Loucy (cell line): ENCODE measurements at regions not wholly inside any gene's neighbourhood (a gene's known extent, or its start where the extent isn't known, plus 50 kb on each side); places are given as distances from the start of the nearest gene placed in this dataset.

Experiments used
- H2AFZ ChIP-seq: fragments of 200-600 bp; sonication (generic); 2 replicates; pipeline ENCODE4 v1.6.0; 2016; ENCODE audit warnings: antibody characterized with exemption, mild to moderate bottlenecking, low read length, moderate library complexity
- H3F3A ChIP-seq: fragments of 200-600 bp; 2 replicates; pipeline ENCODE4 v1.6.0; 2016; ENCODE audit warnings: antibody characterized with exemption, low read depth, mild to moderate bottlenecking
- H3K27me3 ChIP-seq: fragments of 200-600 bp; sonication (generic); 2 replicates; pipeline ENCODE4 v1.6.1; 2014; ENCODE audit warnings: low read length, mild to moderate bottlenecking; ENCODE audit not compliant: insufficient read depth, poor library complexity, severe bottlenecking
- H3K36me3 ChIP-seq: fragments of 200-600 bp; sonication (generic); 2 replicates; pipeline ENCODE4 v1.6.1; 2016; ENCODE audit warnings: low read length; ENCODE audit not compliant: insufficient read depth
- H3K4me1 ChIP-seq: fragments of 200-600 bp; sonication (generic); 2 replicates; pipeline ENCODE4 v1.5.1; 2014; ENCODE audit warnings: low read length, mild to moderate bottlenecking; ENCODE audit not compliant: insufficient read depth, poor library complexity, severe bottlenecking
- H3K4me2 ChIP-seq: fragments of 200-600 bp; sonication (generic); 2 replicates; pipeline ENCODE4 v1.6.0; 2014; ENCODE audit warnings: antibody characterized with exemption, low read length, low read depth, mild to moderate bottlenecking; ENCODE audit not compliant: poor library complexity, severe bottlenecking
- H3K4me3 ChIP-seq: fragments of 200-600 bp; sonication (generic); 2 replicates; pipeline ENCODE4 v1.5.1; 2014; ENCODE audit warnings: low read length, mild to moderate bottlenecking, mixed read lengths; ENCODE audit not compliant: poor library complexity, severe bottlenecking
- H3K79me2 ChIP-seq: fragments of 200-600 bp; sonication (generic); 2 replicates; pipeline ENCODE4 v1.6.1; 2014; ENCODE audit warnings: low read length; ENCODE audit not compliant: insufficient read depth
- H3K9ac ChIP-seq: fragments of 200-600 bp; sonication (generic); 2 replicates; pipeline ENCODE4 v1.6.0; 2014; ENCODE audit warnings: mild to moderate bottlenecking, low read depth, low read length, moderate library complexity; ENCODE audit not compliant: poor library complexity, severe bottlenecking
- H3K9me2 ChIP-seq: fragments of 200-600 bp; sonication (generic); replicated peaks from 2 replicates; pipeline ENCODE4 v1.6.1; 2016; ENCODE audit warnings: low read depth, low read length, mixed read lengths
- H3K9me3 ChIP-seq: fragments of 200-600 bp; sonication (generic); 2 replicates; pipeline ENCODE4 v1.6.1; 2014; ENCODE audit warnings: mild to moderate bottlenecking, antibody characterized with exemption, low read length, low read depth; ENCODE audit not compliant: insufficient read depth
- H4K20me1 ChIP-seq: fragments of 200-600 bp; sonication (generic); 2 replicates; pipeline ENCODE4 v1.6.0; 2014; ENCODE audit warnings: antibody characterized with exemption, low read length, mild to moderate bottlenecking; ENCODE audit not compliant: insufficient read depth, poor library complexity, severe bottlenecking
- EZH2phosphoT487 ChIP-seq: fragments of 200-600 bp; IDR thresholded peaks from 2 replicates; pipeline ENCODE4 v1.6.1; 2018; ENCODE audit warnings: antibody characterized with exemption, mild to moderate bottlenecking, moderate library complexity, borderline replicate concordance
- TF ChIP-seq, protein P1 (sequence below): fragments of 200-600 bp; sonication (generic); conservative IDR thresholded peaks from 2 replicates; pipeline ENCODE4 v1.5.1; 2014; ENCODE audit warnings: mild to moderate bottlenecking, antibody characterized with exemption, low read length

DNA sequence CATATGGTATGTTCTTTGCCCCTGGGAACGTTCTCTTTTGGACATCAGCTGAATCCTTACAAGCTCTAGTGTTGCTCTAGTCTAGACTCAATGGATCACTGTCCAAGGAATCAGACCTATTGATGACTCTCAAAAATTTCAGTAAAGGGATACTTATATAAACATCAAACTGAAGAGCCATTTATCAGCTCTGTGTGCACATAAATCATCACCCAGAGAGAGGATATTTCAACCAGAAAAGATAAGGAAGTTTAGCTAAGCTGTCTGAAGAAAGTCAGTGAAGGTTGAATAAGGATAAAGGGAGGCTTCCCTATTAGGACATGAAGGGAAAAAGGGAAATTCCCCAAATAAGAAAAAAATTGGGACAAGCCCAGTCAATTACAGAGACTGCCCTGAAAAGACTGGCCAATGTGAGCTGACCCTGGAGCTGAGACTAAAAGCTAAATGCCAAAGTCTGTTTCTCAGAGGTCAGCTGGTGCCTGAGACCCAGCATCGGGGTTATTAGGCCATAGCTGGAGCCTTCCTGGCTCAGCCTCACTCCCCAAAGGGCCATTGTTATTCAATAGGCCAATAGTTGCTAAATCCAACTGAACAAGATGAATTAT, 424.1 kb upstream of the THBS1 start:
- no peaks in the 10 kb centered on the region for H3K4me1 ChIP-seq
- H3K9me3 ChIP-seq, result no peaks in the 10 kb centered on the region
- H2AFZ ChIP-seq, result no peak overlapping the region
- no peak overlapping the region for H3K4me2 ChIP-seq
- H4K20me1 ChIP-seq, result no peaks in the 10 kb centered on the region
- TF ChIP-seq EZH2phosphoT487, result no peak
- TF ChIP-seq, protein P1, sequence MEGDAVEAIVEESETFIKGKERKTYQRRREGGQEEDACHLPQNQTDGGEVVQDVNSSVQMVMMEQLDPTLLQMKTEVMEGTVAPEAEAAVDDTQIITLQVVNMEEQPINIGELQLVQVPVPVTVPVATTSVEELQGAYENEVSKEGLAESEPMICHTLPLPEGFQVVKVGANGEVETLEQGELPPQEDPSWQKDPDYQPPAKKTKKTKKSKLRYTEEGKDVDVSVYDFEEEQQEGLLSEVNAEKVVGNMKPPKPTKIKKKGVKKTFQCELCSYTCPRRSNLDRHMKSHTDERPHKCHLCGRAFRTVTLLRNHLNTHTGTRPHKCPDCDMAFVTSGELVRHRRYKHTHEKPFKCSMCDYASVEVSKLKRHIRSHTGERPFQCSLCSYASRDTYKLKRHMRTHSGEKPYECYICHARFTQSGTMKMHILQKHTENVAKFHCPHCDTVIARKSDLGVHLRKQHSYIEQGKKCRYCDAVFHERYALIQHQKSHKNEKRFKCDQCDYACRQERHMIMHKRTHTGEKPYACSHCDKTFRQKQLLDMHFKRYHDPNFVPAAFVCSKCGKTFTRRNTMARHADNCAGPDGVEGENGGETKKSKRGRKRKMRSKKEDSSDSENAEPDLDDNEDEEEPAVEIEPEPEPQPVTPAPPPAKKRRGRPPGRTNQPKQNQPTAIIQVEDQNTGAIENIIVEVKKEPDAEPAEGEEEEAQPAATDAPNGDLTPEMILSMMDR, result no peak
- H3K36me3 ChIP-seq, result no peaks in the 10 kb centered on the region
- H3K79me2 ChIP-seq, result no peaks in the 10 kb centered on the region
- H3K9me2 ChIP-seq, result no peaks in the 10 kb centered on the region
- no peaks in the 10 kb centered on the region for H3F3A ChIP-seq
- no peak overlapping the region for H3K9ac ChIP-seq
- no peaks in the 10 kb centered on the region for H3K27me3 ChIP-seq
- no peak overlapping the region for H3K4me3 ChIP-seq

DNA sequence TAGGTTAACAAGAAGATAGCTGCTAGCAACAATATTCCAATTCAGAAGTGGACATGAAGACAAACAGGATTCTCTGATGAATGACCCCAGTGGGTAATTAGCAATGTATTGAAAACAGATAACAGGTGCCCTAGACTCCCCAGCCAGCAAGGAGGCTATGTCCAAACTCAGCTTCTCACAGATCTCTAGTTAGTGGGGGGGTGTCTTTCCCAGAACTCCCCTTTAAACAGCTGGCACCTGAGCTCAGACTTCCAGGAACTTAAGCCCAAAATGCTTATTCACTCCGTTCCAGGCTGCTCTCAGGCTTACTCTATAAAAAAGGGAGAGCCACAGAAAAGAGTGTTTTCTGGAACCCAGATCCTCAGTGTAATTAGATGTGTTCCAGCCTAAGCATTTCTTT, 423.0 kb upstream of the THBS1 start:
- no peaks in the 10 kb centered on the region for H3K9me2 ChIP-seq
- no peaks in the 10 kb centered on the region for H3K27me3 ChIP-seq
- no peak overlapping the region for H2AFZ ChIP-seq
- TF ChIP-seq EZH2phosphoT487, result no peak
- TF ChIP-seq, protein P1, result no peak
- no peaks in the 10 kb centered on the region for H3K79me2 ChIP-seq
- H4K20me1 ChIP-seq, result no peaks in the 10 kb centered on the region
- no peak overlapping the region for H3K4me3 ChIP-seq
- H3F3A ChIP-seq, result no peaks in the 10 kb centered on the region
- H3K9me3 ChIP-seq, result no peaks in the 10 kb centered on the region
- no peaks in the 10 kb centered on the region for H3K36me3 ChIP-seq
- H3K4me2 ChIP-seq, result no peak overlapping the region
- H3K9ac ChIP-seq, result no peak overlapping the region
- H3K4me1 ChIP-seq, result no peaks in the 10 kb centered on the region

DNA sequence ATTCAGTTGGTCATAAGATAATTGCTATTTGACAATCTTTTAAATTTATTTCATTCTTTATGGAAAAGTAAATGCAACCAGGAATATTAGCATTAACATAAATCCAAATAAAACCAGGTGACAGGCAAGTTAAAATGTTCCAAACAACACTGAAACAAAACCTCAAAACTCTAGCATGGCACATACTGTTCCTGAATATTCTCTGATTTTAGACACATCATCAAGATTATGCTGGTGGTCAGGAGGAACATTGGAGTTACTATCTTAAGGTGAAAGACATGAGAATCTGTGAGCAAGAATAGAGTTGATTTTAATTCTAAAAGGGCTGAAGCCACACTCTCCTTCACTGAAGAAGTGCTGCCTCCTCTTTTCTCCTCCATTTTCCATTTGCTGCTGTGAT, 421.0 kb upstream of the THBS1 start:
- Histone ChIP-seq H3K9me3 (no peaks in the 10 kb centered on the region), H2AFZ (no peak overlapping the region), H3K27me3 (no peaks in the 10 kb centered on the region), H3K4me1 (no peaks in the 10 kb centered on the region), H4K20me1 (no peaks in the 10 kb centered on the region), H3K79me2 (no peaks in the 10 kb centered on the region), H3F3A (no peaks in the 10 kb centered on the region), H3K4me3 (no peak overlapping the region), H3K36me3 (no peaks in the 10 kb centered on the region), H3K9ac (no peak overlapping the region), H3K4me2 (no peak overlapping the region), H3K9me2 (no peaks in the 10 kb centered on the region)
- TF ChIP-seq, protein P1, result no peak
- TF ChIP-seq EZH2phosphoT487, result no peak
